ENCODE measurements at regions not wholly inside any gene's neighbourhood (a gene's known extent, or its start where the extent isn't known, plus 50 kb on each side); places are given as distances from the start of the nearest gene placed in this dataset.

- Histone ChIP-seq H3K4me1 (ENCODE audit: control insufficient read depth, low read length) (no peaks in the 10 kb centered on the region), H4K20me1 (ENCODE audit: control insufficient read depth, insufficient read depth, low read depth, low read length) (no peaks in the 10 kb centered on the region), H3K4me3 (ENCODE audit: low read length) (no peak overlapping the region), H3K4me2 (ENCODE audit: low read length) (no peak overlapping the region), H3F3A (ENCODE audit: control insufficient read depth, insufficient read depth) (no peaks in the 10 kb centered on the region), H3K27me3 (ENCODE audit: control insufficient read depth, low read length) (no peaks in the 10 kb centered on the region), H3K9me2 (replicated peaks; ENCODE audit: control insufficient read depth, low read length) (no peaks in the 10 kb centered on the region), H3K9me3 (ENCODE audit: control insufficient read depth, insufficient read depth, low read length) (no peaks in the 10 kb centered on the region), H3K27ac (ENCODE audit: low read depth, low read length) (no peak overlapping the region), H3K36me3 (ENCODE audit: control insufficient read depth, low read length) (no peaks in the 10 kb centered on the region), H3K79me2 (ENCODE audit: control insufficient read depth, low read length) (no peaks in the 10 kb centered on the region)
- TF ChIP-seq CTCF (IDR thresholded peaks at IDR 0.05; ENCODE audit: low read depth, low read length, poor library complexity, severe bottlenecking) (no peak), EZH2phosphoT487 (IDR thresholded peaks at IDR 0.05; ENCODE audit: borderline replicate concordance, low read length) (no peak)
Measured at GRCh38 chr1:177849579-177850290, 120.1 kb downstream of the SEC16B start.

- Histone ChIP-seq H3F3A (ENCODE audit: control insufficient read depth, insufficient read depth) (no peaks in the 10 kb centered on the region), H3K9me3 (ENCODE audit: control insufficient read depth, insufficient read depth, low read length) (no peaks in the 10 kb centered on the region), H3K4me3 (ENCODE audit: low read length) (no peak overlapping the region), H4K20me1 (ENCODE audit: control insufficient read depth, insufficient read depth, low read depth, low read length) (no peaks in the 10 kb centered on the region), H3K79me2 (ENCODE audit: control insufficient read depth, low read length) (no peaks in the 10 kb centered on the region), H3K36me3 (ENCODE audit: control insufficient read depth, low read length) (no peaks in the 10 kb centered on the region), H3K4me2 (ENCODE audit: low read length) (no peak overlapping the region), H3K27ac (ENCODE audit: low read depth, low read length) (no peak overlapping the region), H3K27me3 (ENCODE audit: control insufficient read depth, low read length) (no peaks in the 10 kb centered on the region), H3K4me1 (ENCODE audit: control insufficient read depth, low read length) (no peaks in the 10 kb centered on the region), H3K9me2 (replicated peaks; ENCODE audit: control insufficient read depth, low read length) (no peaks in the 10 kb centered on the region)
- TF ChIP-seq CTCF (IDR thresholded peaks at IDR 0.05; ENCODE audit: low read depth, low read length, poor library complexity, severe bottlenecking) (no peak), EZH2phosphoT487 (IDR thresholded peaks at IDR 0.05; ENCODE audit: borderline replicate concordance, low read length) (no peak)
Measured at GRCh38 chr1:177849130-177849529, 120.7 kb downstream of the SEC16B start.

- Histone ChIP-seq H3K4me1 (ENCODE audit: control insufficient read depth, low read length) (no peaks in the 10 kb centered on the region), H4K20me1 (ENCODE audit: control insufficient read depth, insufficient read depth, low read depth, low read length) (no peaks in the 10 kb centered on the region), H3K27me3 (ENCODE audit: control insufficient read depth, low read length) (no peaks in the 10 kb centered on the region), H3K9me3 (ENCODE audit: control insufficient read depth, insufficient read depth, low read length) (no peaks in the 10 kb centered on the region), H3K36me3 (ENCODE audit: control insufficient read depth, low read length) (no peaks in the 10 kb centered on the region), H3K4me3 (ENCODE audit: low read length) (no peak overlapping the region), H3K4me2 (ENCODE audit: low read length) (no peak overlapping the region), H3K27ac (ENCODE audit: low read depth, low read length) (no peak overlapping the region), H3F3A (ENCODE audit: control insufficient read depth, insufficient read depth) (no peaks in the 10 kb centered on the region), H3K79me2 (ENCODE audit: control insufficient read depth, low read length) (no peaks in the 10 kb centered on the region), H3K9me2 (replicated peaks; ENCODE audit: control insufficient read depth, low read length) (no peaks in the 10 kb centered on the region)
- TF ChIP-seq EZH2phosphoT487 (IDR thresholded peaks at IDR 0.05; ENCODE audit: borderline replicate concordance, low read length) (no peak), CTCF (IDR thresholded peaks at IDR 0.05; ENCODE audit: low read depth, low read length, poor library complexity, severe bottlenecking) (no peak)
Measured at GRCh38 chr1:177848577-177848976, 121.3 kb downstream of the SEC16B start.

Measured in DOHH2 (cell line).